ENCODE measurements at regions not wholly inside any gene's neighbourhood (a gene's known extent, or its start where the extent isn't known, plus 50 kb on each side); places are given as distances from the start of the nearest gene placed in this dataset.

DNA sequence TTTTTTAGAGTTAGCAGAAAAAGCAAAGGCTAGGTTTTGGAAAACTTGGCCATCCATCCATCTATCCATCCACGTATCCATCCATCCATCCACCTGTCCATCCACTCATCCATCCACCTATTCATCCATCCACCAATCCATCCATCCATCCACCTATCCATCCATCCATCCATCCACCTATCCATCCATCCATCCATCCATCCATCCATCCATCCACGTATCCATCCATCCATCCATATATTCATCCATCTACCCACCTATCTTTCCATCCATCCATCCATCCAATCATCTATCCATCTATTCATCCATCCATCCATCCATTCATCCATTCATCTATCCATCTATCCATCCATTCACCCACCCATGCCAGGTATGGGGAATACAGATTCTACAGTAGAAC, 81.7 kb upstream of the MPP7 start:
- intact Hi-C loops (cut with DNase I; ENCODE audit: low total_unique reads) = loop anchor here (5.0 kb wide), 1 partner anchor 132 kb away; no protein-coding TSS in a partner anchor
- H3K4me3 ChIP-seq (ENCODE audit: low read depth, poor library complexity, severe bottlenecking) = no peak overlapping the region
- TF ChIP-seq POLR2A (IDR thresholded peaks at IDR 0.05) = no peak
- TF ChIP-seq, protein P1, sequence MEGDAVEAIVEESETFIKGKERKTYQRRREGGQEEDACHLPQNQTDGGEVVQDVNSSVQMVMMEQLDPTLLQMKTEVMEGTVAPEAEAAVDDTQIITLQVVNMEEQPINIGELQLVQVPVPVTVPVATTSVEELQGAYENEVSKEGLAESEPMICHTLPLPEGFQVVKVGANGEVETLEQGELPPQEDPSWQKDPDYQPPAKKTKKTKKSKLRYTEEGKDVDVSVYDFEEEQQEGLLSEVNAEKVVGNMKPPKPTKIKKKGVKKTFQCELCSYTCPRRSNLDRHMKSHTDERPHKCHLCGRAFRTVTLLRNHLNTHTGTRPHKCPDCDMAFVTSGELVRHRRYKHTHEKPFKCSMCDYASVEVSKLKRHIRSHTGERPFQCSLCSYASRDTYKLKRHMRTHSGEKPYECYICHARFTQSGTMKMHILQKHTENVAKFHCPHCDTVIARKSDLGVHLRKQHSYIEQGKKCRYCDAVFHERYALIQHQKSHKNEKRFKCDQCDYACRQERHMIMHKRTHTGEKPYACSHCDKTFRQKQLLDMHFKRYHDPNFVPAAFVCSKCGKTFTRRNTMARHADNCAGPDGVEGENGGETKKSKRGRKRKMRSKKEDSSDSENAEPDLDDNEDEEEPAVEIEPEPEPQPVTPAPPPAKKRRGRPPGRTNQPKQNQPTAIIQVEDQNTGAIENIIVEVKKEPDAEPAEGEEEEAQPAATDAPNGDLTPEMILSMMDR (IDR thresholded peaks at IDR 0.05) = no peak
- no peak for DNase-seq (ENCODE audit: low spot score in 2 of 2)
- WGBS, 2 donors = 94 to 98% methylated on average over 2 of the region's 2 CpGs

DNA sequence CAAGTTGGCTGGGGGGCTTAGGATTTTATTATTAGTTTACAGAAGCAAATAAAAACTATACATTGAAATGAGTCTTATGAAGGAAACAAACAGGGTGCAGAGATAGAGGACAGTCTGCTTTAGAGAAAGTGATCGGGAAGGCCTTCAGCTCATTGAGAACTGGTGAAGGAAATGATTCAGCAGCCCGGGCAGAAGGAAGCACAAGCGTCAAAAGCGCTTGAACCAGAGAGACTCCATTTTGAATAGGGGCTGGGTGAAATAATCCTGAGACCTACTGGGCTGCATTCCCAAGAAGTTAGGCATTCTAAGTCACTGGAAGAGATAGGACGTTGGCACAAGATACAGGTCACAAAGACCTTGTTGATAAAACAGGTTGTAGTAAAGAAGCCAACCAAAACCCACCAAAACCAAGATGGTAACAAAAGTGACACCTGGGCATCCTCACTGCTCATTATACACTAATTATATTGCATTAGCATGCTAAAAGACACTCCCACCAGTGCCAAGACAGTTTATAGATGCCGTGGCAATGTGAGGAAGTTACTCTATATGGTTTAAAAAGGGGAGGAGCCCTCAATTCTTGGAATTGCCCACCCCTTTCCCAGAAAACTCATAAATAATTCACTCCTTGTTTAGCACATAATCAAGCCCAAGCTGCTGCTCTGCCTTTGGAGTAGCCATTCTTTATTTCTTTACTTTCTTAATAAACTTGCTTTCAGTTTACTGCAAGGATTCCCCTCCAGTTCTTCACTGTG, 83.1 kb upstream of the MPP7 start:
- 73 to 74% methylated on average over 6 of the region's 6 CpGs for WGBS, 2 donors
- intact Hi-C loops (cut with DNase I; ENCODE audit: low total_unique reads) = no loop called here
- TF ChIP-seq, protein P1 (IDR thresholded peaks at IDR 0.05) = no peak
- TF ChIP-seq POLR2A (IDR thresholded peaks at IDR 0.05) = no peak
- no peak for DNase-seq (ENCODE audit: low spot score in 2 of 2)
- no peak overlapping the region for H3K4me3 ChIP-seq (ENCODE audit: low read depth, poor library complexity, severe bottlenecking)

DNA sequence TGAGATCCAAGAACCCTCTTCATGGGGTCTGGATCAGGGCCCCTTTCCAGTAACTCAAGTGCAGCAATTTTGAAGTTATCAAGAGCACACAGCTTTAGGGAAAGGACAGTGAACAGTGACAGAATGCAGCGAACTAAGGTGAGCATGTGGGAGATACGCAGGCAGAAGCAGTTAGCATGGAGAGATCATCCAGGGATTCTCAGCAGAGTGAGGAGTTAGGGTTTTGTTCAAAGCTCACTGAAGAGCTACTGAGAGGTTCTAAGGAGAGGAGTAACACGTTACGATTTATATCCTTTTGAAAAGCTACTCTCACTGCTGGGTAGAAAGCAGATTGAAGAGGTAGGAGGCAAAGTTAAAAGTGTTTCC, 83.6 kb upstream of the MPP7 start:
- TF ChIP-seq POLR2A (IDR thresholded peaks at IDR 0.05) = no peak
- TF ChIP-seq, protein P1 (IDR thresholded peaks at IDR 0.05) = no peak
- intact Hi-C loops (cut with DNase I; ENCODE audit: low total_unique reads) = no loop called here
- WGBS, 2 donors = 48 to 51% methylated on average over 4 of the region's 4 CpGs
- H3K4me3 ChIP-seq (ENCODE audit: low read depth, poor library complexity, severe bottlenecking) = no peak overlapping the region
- no peak for DNase-seq (ENCODE audit: low spot score in 2 of 2)

DNA sequence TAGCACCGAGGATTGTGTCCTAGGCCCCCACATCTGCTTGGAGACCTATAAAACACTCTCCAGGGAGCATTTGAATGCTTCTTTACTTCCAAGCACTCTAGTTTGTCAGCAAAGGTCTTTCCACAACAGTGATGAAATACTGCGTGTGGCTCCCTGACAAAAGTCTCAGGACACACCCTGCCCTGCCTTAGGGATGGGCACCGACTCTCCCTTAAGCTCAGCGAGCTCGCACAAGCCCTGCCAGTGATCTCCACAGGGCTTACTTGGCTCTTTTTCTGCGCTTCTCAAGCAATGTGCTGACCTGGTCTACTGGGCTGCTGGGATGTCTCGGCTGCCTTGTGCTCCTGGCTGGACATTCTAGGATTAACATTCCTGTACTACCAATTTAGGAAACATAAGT, 84.3 kb upstream of the MPP7 start:
- DNase-seq (ENCODE audit: low spot score in 2 of 2) = peak in 1 of 2 donors; percentile 39
- intact Hi-C loops (cut with DNase I; ENCODE audit: low total_unique reads) = no loop called here

DNA sequence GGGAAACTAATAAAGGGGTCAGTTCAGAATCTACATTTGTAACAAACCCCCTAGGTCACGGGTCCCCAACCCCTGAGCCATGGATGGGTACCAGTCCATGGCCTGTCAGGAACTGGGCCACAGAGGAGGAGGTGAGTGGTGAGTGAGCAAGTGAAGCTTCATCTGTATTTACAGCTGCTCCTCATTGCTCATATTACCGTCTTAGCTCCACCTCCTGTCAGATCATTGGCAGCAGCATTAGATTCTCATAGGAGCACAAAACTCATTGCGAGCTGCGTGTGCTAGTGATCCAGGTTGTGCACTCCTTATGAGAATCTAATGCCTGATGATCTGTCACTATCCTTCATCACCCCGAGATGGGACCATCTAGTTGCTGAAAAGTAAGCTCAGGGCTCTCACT, 88.4 kb upstream of the MPP7 start:
- no peak for DNase-seq (ENCODE audit: low spot score in 2 of 2)
- WGBS, 2 donors = 82 to 92% methylated on average over 5 of the region's 5 CpGs
- no peak overlapping the region for H3K4me3 ChIP-seq (ENCODE audit: low read depth, poor library complexity, severe bottlenecking)
- intact Hi-C loops (cut with DNase I; ENCODE audit: low total_unique reads) = loop anchor here (10.0 kb wide), 1 partner anchor 646 kb away; the partner anchor contains the start of gene MKX
- TF ChIP-seq, protein P1 (IDR thresholded peaks at IDR 0.05) = no peak
- no peak for TF ChIP-seq POLR2A (IDR thresholded peaks at IDR 0.05)

More for the DNA sequence above, 84.3 kb upstream of the MPP7 start:
- TF ChIP-seq POLR2A (IDR thresholded peaks at IDR 0.05) = no peak
- TF ChIP-seq, protein P1 (IDR thresholded peaks at IDR 0.05) = no peak
- WGBS, 2 donors = 30 to 37% methylated on average over 7 of the region's 7 CpGs
- no peak overlapping the region for H3K4me3 ChIP-seq (ENCODE audit: low read depth, poor library complexity, severe bottlenecking)
